Mesendoderm (in vitro differentiated cells): ENCODE measurements at regions not wholly inside any gene's neighbourhood (a gene's known extent, or its start where the extent isn't known, plus 50 kb on each side); places are given as distances from the start of the nearest gene placed in this dataset.

Experiments used
- DNase-seq: peaks from one replicate; pipeline ENCODE4 v3.0.0; 2013
- H2AK5ac ChIP-seq: 2 replicates; pipeline ENCODE4 v1.6.1; 2013; ENCODE audit warnings: low read length, inconsistent platforms
- H2BK120ac ChIP-seq: 2 replicates; pipeline ENCODE4 v1.6.1; 2013; ENCODE audit warnings: low read depth, mild to moderate bottlenecking, low read length, moderate library complexity, mixed read lengths
- H2BK15ac ChIP-seq: replicated peaks from 2 replicates; pipeline ENCODE4 v1.6.1; 2013; ENCODE audit warnings: low read depth, mild to moderate bottlenecking, moderate library complexity
- H2BK5ac ChIP-seq: 2 replicates; pipeline ENCODE4 v1.6.1; 2013; ENCODE audit warnings: low read length, inconsistent platforms
- H3K18ac ChIP-seq: 2 replicates; pipeline ENCODE4 v1.6.1; 2013; ENCODE audit warnings: mild to moderate bottlenecking, low read length, mixed read lengths
- H3K23ac ChIP-seq: one replicate; pipeline ENCODE4 v1.6.1; 2013; ENCODE audit warnings: low read length
- H3K27ac ChIP-seq: 2 replicates; pipeline ENCODE4 v1.5.1; 2013; ENCODE audit warnings: low read depth, mild to moderate bottlenecking, inconsistent platforms, low read length, moderate library complexity
- H3K27me3 ChIP-seq: 2 replicates; pipeline ENCODE4 v1.6.1; 2013; ENCODE audit warnings: low read length, control low read depth, mild to moderate bottlenecking, inconsistent platforms; ENCODE audit not compliant: insufficient read depth, poor library complexity
- H3K36me3 ChIP-seq: 2 replicates; pipeline ENCODE4 v1.6.1; 2013; ENCODE audit warnings: low read length, inconsistent platforms; ENCODE audit not compliant: control insufficient read depth, insufficient read depth
- H3K4ac ChIP-seq: one replicate; pipeline ENCODE4 v1.6.1; 2013; ENCODE audit warnings: low read depth, mild to moderate bottlenecking, low read length, moderate library complexity
- H3K4me1 ChIP-seq: 2 replicates; pipeline ENCODE4 v1.6.1; 2013; ENCODE audit warnings: low read depth, low read length, inconsistent platforms; ENCODE audit not compliant: control insufficient read depth
- H3K4me2 ChIP-seq: 2 replicates; pipeline ENCODE4 v1.6.1; 2013; ENCODE audit warnings: low read length
- H3K4me3 ChIP-seq: 2 replicates; pipeline ENCODE4 v1.5.1; 2013; ENCODE audit warnings: mild to moderate bottlenecking, low read length
- H3K56ac ChIP-seq: one replicate; pipeline ENCODE4 v1.6.1; 2013; ENCODE audit warnings: low read length
- H3K79me1 ChIP-seq: 2 replicates; pipeline ENCODE4 v1.6.1; 2013; ENCODE audit warnings: low read length, inconsistent platforms
- H3K79me2 ChIP-seq: 2 replicates; pipeline ENCODE4 v1.6.1; 2013; ENCODE audit warnings: mild to moderate bottlenecking, low read length; ENCODE audit not compliant: control insufficient read depth, insufficient read depth
- H3K9ac ChIP-seq: 2 replicates; pipeline ENCODE4 v1.6.1; 2013; ENCODE audit warnings: low read length, inconsistent platforms
- H4K5ac ChIP-seq: one replicate; pipeline ENCODE4 v1.6.1; 2013; ENCODE audit warnings: low read length
- H4K8ac ChIP-seq: one replicate; pipeline ENCODE4 v1.6.1; 2013; ENCODE audit warnings: low read depth, mild to moderate bottlenecking, control low read depth, low read length, moderate library complexity
- WGBS: extraction: QIAGEN DNeasy Blood & Tissue Kit; methylation state at CpG from one replicate; pipeline ENCODE4 v1.1.7; 2013; ENCODE audit warnings: low lambda C conversion rate, missing lambda C conversion rate; ENCODE audit not compliant: insufficient coverage; ENCODE audit errors: extremely low coverage; 5-methylcytosine and 5-hydroxymethylcytosine counted together

GRCh38 chr5:133750856-133751255, 138.5 kb upstream of the FSTL4 start:
- Histone ChIP-seq H3K27me3 (no peaks in the 10 kb centered on the region), H4K8ac (no peak overlapping the region), H3K4me1 (no peaks in the 10 kb centered on the region), H3K4ac (no peak overlapping the region), H3K27ac (no peak overlapping the region), H3K79me2 (no peaks in the 10 kb centered on the region), H3K23ac (no peak overlapping the region), H2BK120ac (no peak overlapping the region), H2AK5ac (no peak overlapping the region), H2BK15ac (no peak overlapping the region), H3K18ac (no peak overlapping the region), H3K79me1 (no peaks in the 10 kb centered on the region), H3K9ac (no peak overlapping the region), H3K56ac (no peak overlapping the region), H3K36me3 (no peaks in the 10 kb centered on the region), H4K5ac (no peak overlapping the region), H3K4me3 (no peak overlapping the region), H3K4me2 (no peak overlapping the region), H2BK5ac (no peak overlapping the region)
- no peak for DNase-seq
- no CpG with 5 or more reads among the region's 5 CpGs for WGBS

DNA sequence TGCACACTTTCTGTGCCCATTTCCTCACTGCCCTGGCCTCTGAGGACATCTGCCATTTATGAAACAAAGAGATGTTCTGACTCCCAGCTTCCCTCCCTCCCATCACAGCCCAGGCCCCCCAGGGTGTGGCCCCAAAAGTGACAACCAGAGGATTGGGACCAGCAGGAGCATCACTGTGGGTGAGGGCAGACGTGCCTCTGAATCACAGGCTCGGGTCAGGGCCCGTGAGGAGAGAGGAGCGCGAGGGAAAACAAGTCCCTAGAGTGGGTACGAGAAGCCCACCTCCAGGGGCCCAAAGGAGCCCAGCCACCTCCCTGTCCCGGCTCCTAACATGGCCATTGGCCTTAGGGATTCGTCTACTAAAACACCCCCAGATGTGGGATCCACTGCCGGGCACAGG, 138.0 kb upstream of the FSTL4 start:
- Histone ChIP-seq H3K36me3 (no peaks in the 10 kb centered on the region), H2BK5ac (no peak overlapping the region), H2BK120ac (no peak overlapping the region), H3K4me2 (no peak overlapping the region), H3K4ac (no peak overlapping the region), H4K8ac (no peak overlapping the region), H3K23ac (no peak overlapping the region), H3K79me1 (no peaks in the 10 kb centered on the region), H3K18ac (no peak overlapping the region), H4K5ac (no peak overlapping the region), H3K9ac (no peak overlapping the region), H3K4me1 (no peaks in the 10 kb centered on the region), H3K27me3 (no peaks in the 10 kb centered on the region), H3K27ac (no peak overlapping the region), H2AK5ac (no peak overlapping the region), H3K56ac (no peak overlapping the region), H2BK15ac (no peak overlapping the region), H3K4me3 (no peak overlapping the region), H3K79me2 (no peaks in the 10 kb centered on the region)
- no CpG with 5 or more reads among the region's 9 CpGs for WGBS
- no peak for DNase-seq

DNA sequence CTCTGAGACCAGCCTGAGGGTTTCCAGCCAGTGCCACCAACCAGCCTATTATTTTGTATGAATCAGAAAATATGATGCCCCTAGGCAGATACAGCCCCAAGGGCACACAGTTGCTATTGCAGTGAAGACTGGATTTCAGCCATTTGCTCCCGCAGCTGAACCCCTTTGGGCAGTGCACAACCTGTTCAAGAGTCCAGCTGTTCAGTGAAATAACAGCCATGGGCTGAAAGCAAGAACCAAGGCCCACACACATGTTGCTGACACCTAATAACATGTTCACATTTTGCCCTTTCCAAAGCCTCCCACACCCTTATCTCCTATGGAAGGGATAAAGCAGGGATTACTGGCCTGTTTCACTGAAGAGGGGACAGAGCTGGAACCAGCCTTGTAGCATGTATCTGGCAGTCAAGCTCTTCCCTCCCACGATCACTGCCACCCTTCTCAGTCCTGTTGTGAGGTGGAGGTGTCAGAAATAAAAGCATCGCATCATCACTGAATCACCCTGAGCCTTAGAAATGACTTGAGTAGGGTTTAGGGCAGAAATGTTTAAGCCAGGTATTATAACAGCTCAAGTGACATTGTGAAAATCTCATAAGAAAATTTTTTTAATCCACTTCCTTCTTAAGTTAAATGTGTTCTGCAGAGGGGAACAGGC, 137.1 kb upstream of the FSTL4 start:
- Histone ChIP-seq H3K56ac (no peak overlapping the region), H3K27me3 (no peaks in the 10 kb centered on the region), H2BK15ac (no peak overlapping the region), H3K79me1 (no peaks in the 10 kb centered on the region), H2AK5ac (no peak overlapping the region), H3K79me2 (no peaks in the 10 kb centered on the region), H3K36me3 (no peaks in the 10 kb centered on the region), H3K4me3 (no peak overlapping the region), H3K27ac (no peak overlapping the region), H2BK120ac (no peak overlapping the region), H3K4ac (no peak overlapping the region), H3K18ac (no peak overlapping the region), H3K4me2 (no peak overlapping the region), H4K5ac (no peak overlapping the region), H4K8ac (no peak overlapping the region), H3K23ac (no peak overlapping the region), H3K9ac (no peak overlapping the region), H3K4me1 (no peaks in the 10 kb centered on the region), H2BK5ac (no peak overlapping the region)
- WGBS, result no CpG with 5 or more reads among the region's 3 CpGs
- DNase-seq, result no peak

DNA sequence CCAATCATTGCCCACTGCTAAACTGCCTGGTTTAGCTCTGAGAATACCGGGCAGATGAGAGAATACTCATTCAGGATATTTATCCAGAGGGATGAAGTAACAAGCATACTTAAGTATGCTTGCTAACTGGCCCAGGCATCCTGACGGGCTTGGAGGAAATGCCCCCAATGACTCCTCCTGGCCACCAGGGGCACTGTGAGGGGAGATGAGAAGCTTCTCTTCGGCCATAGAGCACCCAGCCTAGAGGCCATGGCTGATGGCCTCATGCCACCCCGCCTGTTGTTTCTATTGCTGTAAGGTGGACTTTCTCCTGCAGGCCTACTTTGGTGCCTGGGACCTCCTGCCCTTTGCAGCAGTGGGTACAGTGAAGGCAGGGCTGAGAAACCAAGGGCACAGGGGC, 134.5 kb upstream of the FSTL4 start:
- no peak overlapping the region for H3K4me2 ChIP-seq
- DNase-seq, result peak; percentile 65
- no peak overlapping the region for H3K18ac ChIP-seq
- no peak overlapping the region for H2AK5ac ChIP-seq
- no CpG with 5 or more reads among the region's 4 CpGs for WGBS
- no peaks in the 10 kb centered on the region for H3K4me1 ChIP-seq
- H3K79me1 ChIP-seq, result no peaks in the 10 kb centered on the region
- H3K9ac ChIP-seq, result no peak overlapping the region
- no peak overlapping the region for H3K56ac ChIP-seq
- no peaks in the 10 kb centered on the region for H3K79me2 ChIP-seq
- no peak overlapping the region for H2BK15ac ChIP-seq
- no peaks in the 10 kb centered on the region for H3K36me3 ChIP-seq
- H3K27me3 ChIP-seq, result no peaks in the 10 kb centered on the region
- no peak overlapping the region for H4K5ac ChIP-seq
- no peak overlapping the region for H3K4ac ChIP-seq
- no peak overlapping the region for H3K27ac ChIP-seq
- no peak overlapping the region for H3K4me3 ChIP-seq
- no peak overlapping the region for H4K8ac ChIP-seq
- no peak overlapping the region for H3K23ac ChIP-seq
- H2BK120ac ChIP-seq, result no peak overlapping the region
- no peak overlapping the region for H2BK5ac ChIP-seq

GRCh38 chr5:133744960-133745308, 132.6 kb upstream of the FSTL4 start:
- no peak overlapping the region for H3K9ac ChIP-seq
- no peak overlapping the region for H3K56ac ChIP-seq
- H3K4me1 ChIP-seq, result no peaks in the 10 kb centered on the region
- no peaks in the 10 kb centered on the region for H3K36me3 ChIP-seq
- no peak overlapping the region for H2BK5ac ChIP-seq
- H3K18ac ChIP-seq, result no peak overlapping the region
- H4K5ac ChIP-seq, result no peak overlapping the region
- no peak overlapping the region for H2AK5ac ChIP-seq
- no peak overlapping the region for H3K23ac ChIP-seq
- WGBS, result no CpG with 5 or more reads among the region's 3 CpGs
- no peak overlapping the region for H2BK120ac ChIP-seq
- H3K27me3 ChIP-seq, result no peaks in the 10 kb centered on the region
- H3K4me2 ChIP-seq, result no peak overlapping the region
- no peak overlapping the region for H4K8ac ChIP-seq
- no peak for DNase-seq
- H3K79me2 ChIP-seq, result no peaks in the 10 kb centered on the region
- H3K4me3 ChIP-seq, result no peak overlapping the region
- H3K79me1 ChIP-seq, result no peaks in the 10 kb centered on the region
- H3K27ac ChIP-seq, result no peak overlapping the region
- H2BK15ac ChIP-seq, result no peak overlapping the region
- no peak overlapping the region for H3K4ac ChIP-seq
